HG02588 (cell line): ENCODE measurements at regions not wholly inside any gene's neighbourhood (a gene's known extent, or its start where the extent isn't known, plus 50 kb on each side); places are given as distances from the start of the nearest gene placed in this dataset.
"Not testable (repeated sequence)": the region's sequence is repeated elsewhere in the genome, so short reads cannot be mapped to it uniquely, and the experiment has no call there.

ENCODE experiments used
- ATAC-seq: cut with Tn5 transposase; IDR thresholded peaks from one replicate; pipeline ENCODE4 v1.9.1; 2021; ENCODE audit warnings: mild to moderate bottlenecking, moderate library complexity; ENCODE audit not compliant: unreplicated experiment

GRCh38 chrX:55981603-55982002 lies 250.6 kb upstream of the KLF8 start:
- ATAC-seq: no peak

- no peak for ATAC-seq
These were observed 235.5 kb upstream of the KLF8 start for GRCh38 chrX:55996649-55997048.

- no peak for ATAC-seq
These were observed 232.0 kb upstream of the KLF8 start for GRCh38 chrX:56000174-56000573.

- ATAC-seq: no peak
These were observed 231.4 kb upstream of the KLF8 start for GRCh38 chrX:56000729-56001128.

- no peak for ATAC-seq
These were observed 206.1 kb upstream of the KLF8 start for GRCh38 chrX:56025872-56026571.

- ATAC-seq: no peak
These were observed 205.3 kb upstream of the KLF8 start for GRCh38 chrX:56026815-56027214.

GRCh38 chrX:56029188-56029587 lies 203.0 kb upstream of the KLF8 start:
- no peak for ATAC-seq

GRCh38 chrX:56029691-56030090 lies 202.5 kb upstream of the KLF8 start:
- ATAC-seq: no peak

GRCh38 chrX:56031409-56031808 lies 200.7 kb upstream of the KLF8 start:
- ATAC-seq: no peak

- ATAC-seq: no peak
These were observed 198.5 kb upstream of the KLF8 start for GRCh38 chrX:56033495-56034180.

GRCh38 chrX:56052673-56053330 lies 179.4 kb upstream of the KLF8 start:
- ATAC-seq: not testable (repeated sequence)

GRCh38 chrX:56057325-56057724 lies 174.8 kb upstream of the KLF8 start:
- no peak for ATAC-seq

GRCh38 chrX:56066016-56066415 lies 166.1 kb upstream of the KLF8 start:
- ATAC-seq: peak; percentile 71

- no peak for ATAC-seq
These were observed 163.8 kb upstream of the KLF8 start for GRCh38 chrX:56068274-56068758.

GRCh38 chrX:56069299-56069931 lies 162.7 kb upstream of the KLF8 start:
- ATAC-seq: no peak

- no peak for ATAC-seq
These were observed 142.8 kb upstream of the KLF8 start for GRCh38 chrX:56089376-56089775.

GRCh38 chrX:56099271-56099670 lies 132.9 kb upstream of the KLF8 start:
- no peak for ATAC-seq

GRCh38 chrX:56107320-56107719 lies 124.8 kb upstream of the KLF8 start:
- ATAC-seq: no peak

- no peak for ATAC-seq
These were observed 118.2 kb upstream of the KLF8 start for GRCh38 chrX:56113785-56114436.

GRCh38 chrX:56114437-56114787 lies 117.7 kb upstream of the KLF8 start:
- ATAC-seq: no peak

GRCh38 chrX:56120242-56120641 lies 111.9 kb upstream of the KLF8 start:
- ATAC-seq: no peak
